Tongue (tissue), 1 donor: ENCODE measurements at regions not wholly inside any gene's neighbourhood (a gene's known extent, or its start where the extent isn't known, plus 50 kb on each side); places are given as distances from the start of the nearest gene placed in this dataset.

Source experiments
- DNase-seq: peaks from one replicate; pipeline ENCODE4 v3.0.0-alpha.2; 2015

- no peak for DNase-seq
These were observed 889.0 kb downstream of the TBC1D22A start for GRCh38 chr22:47651216-47651987.

- DNase-seq, result no peak
These were observed 885.3 kb downstream of the TBC1D22A start for GRCh38 chr22:47647720-47648119.

GRCh38 chr22:47647181-47647580 lies 884.7 kb downstream of the TBC1D22A start:
- no peak for DNase-seq

- DNase-seq, result no peak
These were observed 883.5 kb downstream of the TBC1D22A start for GRCh38 chr22:47645923-47646322.

- no peak for DNase-seq
These were observed 883.0 kb downstream of the TBC1D22A start for GRCh38 chr22:47645450-47645914.

GRCh38 chr22:47634347-47634746 lies 871.9 kb downstream of the TBC1D22A start:
- no peak for DNase-seq

GRCh38 chr22:47633111-47633510 lies 870.7 kb downstream of the TBC1D22A start:
- DNase-seq, result no peak

- no peak for DNase-seq
These were observed 870.3 kb downstream of the TBC1D22A start for GRCh38 chr22:47632701-47633100.

- no peak for DNase-seq
These were observed 869.2 kb downstream of the TBC1D22A start for GRCh38 chr22:47631571-47632102.

GRCh38 chr22:47630741-47631534 lies 868.5 kb downstream of the TBC1D22A start:
- DNase-seq, result no peak

- DNase-seq, result no peak
These were observed 867.6 kb downstream of the TBC1D22A start for GRCh38 chr22:47629791-47630655.

GRCh38 chr22:47629273-47629711 lies 866.8 kb downstream of the TBC1D22A start:
- DNase-seq, result peak; percentile 42

GRCh38 chr22:47628477-47629272 lies 866.2 kb downstream of the TBC1D22A start:
- DNase-seq, result no peak

- peak; percentile 62 for DNase-seq
These were observed 865.3 kb downstream of the TBC1D22A start for GRCh38 chr22:47627556-47628253.

- no peak for DNase-seq
These were observed 864.3 kb downstream of the TBC1D22A start for GRCh38 chr22:47626428-47627390.

- DNase-seq, result no peak
These were observed 863.3 kb downstream of the TBC1D22A start for GRCh38 chr22:47625531-47626427.

- DNase-seq, result no peak
These were observed 862.5 kb downstream of the TBC1D22A start for GRCh38 chr22:47625013-47625385.
